SJCRH30 (cell line): ENCODE measurements at regions not wholly inside any gene's neighbourhood (a gene's known extent, or its start where the extent isn't known, plus 50 kb on each side); places are given as distances from the start of the nearest gene placed in this dataset.
A peak's percentile ranks its signal among the peaks of the same experiment; 100 is the strongest.
"Not testable (repeated sequence)": the region's sequence is repeated elsewhere in the genome, so short reads cannot be mapped to it uniquely, and the experiment has no call there.

ENCODE experiments used
- DNase-seq, 2 experiments: peaks; one replicate each; pipeline ENCODE4 v3.0.0-alpha.2; 2015 to 2020
- H3K27ac ChIP-seq: fragments of 250-450 bp; sonication (Bioruptor Pico); 2 replicates; pipeline ENCODE4 v1.5.1; 2020; ENCODE audit warnings: mild to moderate bottlenecking, moderate library complexity
- H3K27me3 ChIP-seq: fragments of 250-450 bp; sonication (Bioruptor Pico); 2 replicates; pipeline ENCODE4 v1.5.1; 2020; ENCODE audit warnings: mild to moderate bottlenecking, moderate library complexity
- H3K36me3 ChIP-seq: fragments of 250-450 bp; sonication (Bioruptor Pico); 2 replicates; pipeline ENCODE4 v1.5.1; 2020; ENCODE audit warnings: mild to moderate bottlenecking, moderate library complexity
- H3K4me1 ChIP-seq: fragments of 250-450 bp; sonication (Bioruptor Pico); 2 replicates; pipeline ENCODE4 v1.5.1; 2020; ENCODE audit warnings: mild to moderate bottlenecking, moderate library complexity
- H3K4me3 ChIP-seq: fragments of 250-450 bp; sonication (Bioruptor Pico); 2 replicates; pipeline ENCODE4 v1.5.1; 2020; ENCODE audit warnings: mild to moderate bottlenecking, moderate library complexity
- H3K9me3 ChIP-seq: fragments of 250-450 bp; sonication (Bioruptor Pico); replicated peaks from 2 replicates; pipeline ENCODE4 v1.5.1; 2020; ENCODE audit warnings: mild to moderate bottlenecking, moderate library complexity

GRCh38 chr3:125831005-125831750, 137.8 kb upstream of the ROPN1B start:
- not testable (repeated sequence) for H3K4me3 ChIP-seq, H3K27ac ChIP-seq, H3K36me3 ChIP-seq, H3K4me1 ChIP-seq, H3K9me3 ChIP-seq, H3K27me3 ChIP-seq, DNase-seq

DNA sequence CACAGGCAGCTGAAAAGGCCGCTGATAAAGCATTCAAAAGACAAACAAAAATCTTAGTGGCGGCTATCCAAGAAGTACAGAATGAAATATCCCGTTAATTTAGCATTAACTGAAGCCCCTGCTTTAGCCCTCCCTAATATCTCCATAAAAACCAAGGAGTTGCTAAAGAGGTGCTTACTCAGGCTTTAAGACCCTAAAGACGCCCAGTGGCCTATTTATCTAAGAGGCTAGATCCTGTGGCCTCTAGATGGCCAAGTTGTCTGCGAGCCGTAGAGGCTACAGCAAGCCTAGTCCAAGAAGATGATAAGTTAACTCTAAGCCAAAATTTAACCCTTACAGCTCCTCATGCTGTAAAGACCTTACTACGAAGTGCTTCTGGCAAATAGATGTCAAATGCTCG, 133.4 kb upstream of the ROPN1B start:
- H3K36me3 ChIP-seq, DNase-seq, H3K27me3 ChIP-seq, H3K9me3 ChIP-seq, H3K4me3 ChIP-seq, H3K27ac ChIP-seq, H3K4me1 ChIP-seq: not testable (repeated sequence)

DNA sequence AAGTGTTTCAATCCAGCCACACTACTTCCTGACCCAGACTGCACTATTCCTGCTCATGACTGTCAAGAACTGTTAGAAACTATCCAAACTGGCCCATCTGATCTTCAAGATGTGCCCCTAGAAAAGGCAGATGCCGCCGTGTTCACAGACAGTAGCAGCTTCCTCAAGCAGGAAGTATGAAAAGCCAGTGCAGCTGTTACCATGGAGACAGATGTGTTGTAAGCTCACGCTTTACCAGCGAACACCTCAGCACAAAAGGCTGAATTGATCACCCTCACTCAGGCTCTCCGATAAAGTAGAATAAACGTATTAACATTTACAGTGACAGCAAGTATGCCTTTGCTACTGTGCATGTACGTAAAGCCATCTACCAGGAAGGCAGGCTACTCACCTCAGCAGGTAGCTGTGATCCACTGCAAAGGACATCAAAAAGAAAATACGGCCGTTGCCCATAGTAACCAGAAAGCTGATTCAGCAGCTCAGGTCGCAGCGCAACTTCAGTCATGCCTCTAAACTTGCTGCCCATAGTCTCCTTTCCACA, 132.9 kb upstream of the ROPN1B start:
- not testable (repeated sequence) for H3K27ac ChIP-seq, H3K27me3 ChIP-seq, H3K4me3 ChIP-seq, H3K9me3 ChIP-seq, H3K4me1 ChIP-seq, H3K36me3 ChIP-seq
- peak; percentile 10 to 20 for DNase-seq

GRCh38 chr3:125836786-125837185, 132.2 kb upstream of the ROPN1B start:
- DNase-seq, H3K4me1 ChIP-seq, H3K4me3 ChIP-seq, H3K9me3 ChIP-seq, H3K36me3 ChIP-seq, H3K27me3 ChIP-seq, H3K27ac ChIP-seq: not testable (repeated sequence)

DNA sequence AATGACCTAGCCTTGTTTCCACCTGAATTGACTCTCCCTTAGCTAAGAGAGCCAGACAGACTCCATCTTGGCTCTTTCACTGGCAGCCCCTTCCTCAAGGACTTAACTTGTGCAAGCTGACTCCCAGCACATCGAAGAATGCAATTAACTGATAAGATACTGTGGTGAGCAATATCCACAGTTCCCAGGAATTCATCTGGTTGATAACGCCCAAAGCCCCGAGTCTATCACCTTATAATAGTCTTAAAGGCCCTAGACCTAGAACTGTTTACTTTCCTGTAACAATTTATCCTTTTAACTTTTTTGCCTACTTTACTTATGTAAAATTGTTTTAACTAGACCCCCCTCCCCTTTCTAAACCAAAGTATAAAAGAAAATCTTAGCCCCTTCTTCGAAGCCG, 130.1 kb upstream of the ROPN1B start:
- not testable (repeated sequence) for H3K9me3 ChIP-seq, H3K27me3 ChIP-seq, H3K36me3 ChIP-seq, H3K4me3 ChIP-seq, H3K27ac ChIP-seq, H3K4me1 ChIP-seq, DNase-seq

DNA sequence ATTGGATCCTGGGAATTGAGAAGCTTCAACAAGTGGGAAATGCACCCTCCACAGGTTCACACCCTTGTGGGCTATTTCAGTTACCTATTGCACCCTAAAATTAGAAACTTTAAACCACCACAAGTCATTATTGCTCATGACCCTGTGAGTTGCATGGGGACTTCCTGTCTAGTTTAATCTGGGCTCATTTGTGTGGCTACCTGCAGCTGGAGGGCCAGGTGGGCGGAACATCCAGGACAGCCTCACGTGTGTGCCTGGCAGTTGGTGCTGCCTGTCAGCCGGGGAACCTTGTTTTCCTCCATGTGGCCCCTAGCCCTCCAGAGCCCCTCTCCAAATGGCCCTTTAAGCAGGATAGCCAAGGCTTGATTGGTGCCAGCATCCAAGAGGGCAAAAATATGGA, 128.5 kb upstream of the ROPN1B start:
- not testable (repeated sequence) for H3K4me1 ChIP-seq, H3K9me3 ChIP-seq, H3K27me3 ChIP-seq, H3K27ac ChIP-seq, H3K36me3 ChIP-seq, H3K4me3 ChIP-seq, DNase-seq

DNA sequence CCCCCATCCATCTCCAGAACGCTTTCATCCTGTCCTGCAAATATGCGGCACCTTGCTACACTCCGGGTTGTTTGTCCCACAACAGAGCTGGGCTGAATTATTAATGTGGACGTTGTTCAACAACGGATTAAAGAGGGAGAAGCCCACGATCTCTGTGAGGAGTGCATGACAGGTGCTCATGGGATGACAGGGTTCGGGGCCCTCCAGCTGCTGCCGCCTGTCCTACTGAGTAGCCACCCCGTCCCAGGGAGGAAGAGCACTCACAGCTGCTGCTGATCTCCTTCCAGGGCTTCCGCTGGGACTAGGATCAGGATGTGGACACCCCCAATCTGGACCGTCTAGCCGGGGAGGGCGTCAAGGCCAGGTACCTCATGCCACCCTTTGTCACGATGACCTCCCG, 121.0 kb upstream of the ROPN1B start:
- H3K36me3 ChIP-seq, H3K4me1 ChIP-seq, H3K27me3 ChIP-seq, H3K9me3 ChIP-seq, H3K4me3 ChIP-seq: not testable (repeated sequence)
- peak overlapping the region; percentile 92 for H3K27ac ChIP-seq
- DNase-seq, result peak; percentile 95 to 97

DNA sequence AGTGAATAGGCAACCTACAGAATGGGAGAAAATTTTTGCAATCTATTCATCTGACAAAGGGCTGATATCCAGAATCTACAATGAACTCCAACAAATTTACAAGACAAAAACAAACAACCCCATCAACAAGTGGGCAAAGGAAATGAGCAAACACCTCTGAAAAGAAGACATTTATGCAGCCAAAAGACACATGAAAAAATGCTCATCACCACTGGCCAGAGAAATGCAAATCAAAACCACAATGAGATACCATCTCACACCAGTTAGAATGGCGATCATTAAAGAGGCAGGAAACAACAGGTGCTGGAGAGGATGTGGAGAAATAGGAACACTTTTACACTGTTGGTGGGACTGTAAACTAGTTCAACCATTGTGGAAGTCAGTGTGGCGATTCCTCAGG, 114.0 kb upstream of the ROPN1B start:
- H3K27ac ChIP-seq, H3K36me3 ChIP-seq, H3K4me1 ChIP-seq, H3K27me3 ChIP-seq, H3K4me3 ChIP-seq: not testable (repeated sequence)
- peaks cover 11% of the 10 kb centered on the region; the same call in 1 of the 2 replicates for H3K9me3 ChIP-seq
- peak; percentile 23 to 26 for DNase-seq

GRCh38 chr3:125860547-125860946, 108.4 kb upstream of the ROPN1B start:
- H3K9me3 ChIP-seq, H3K4me1 ChIP-seq, H3K27ac ChIP-seq, H3K27me3 ChIP-seq, H3K36me3 ChIP-seq, H3K4me3 ChIP-seq: not testable (repeated sequence)
- peak; percentile 11 to 36 for DNase-seq

- H3K27me3 ChIP-seq, H3K4me3 ChIP-seq, H3K36me3 ChIP-seq, H3K9me3 ChIP-seq, DNase-seq, H3K27ac ChIP-seq, H3K4me1 ChIP-seq: not testable (repeated sequence)
Measured at GRCh38 chr3:125862841-125863254, 106.1 kb upstream of the ROPN1B start.

- not testable (repeated sequence) for H3K27ac ChIP-seq, H3K27me3 ChIP-seq, H3K4me1 ChIP-seq, H3K4me3 ChIP-seq, DNase-seq, H3K36me3 ChIP-seq, H3K9me3 ChIP-seq
Measured at GRCh38 chr3:125864532-125864931, 104.4 kb upstream of the ROPN1B start.

DNA sequence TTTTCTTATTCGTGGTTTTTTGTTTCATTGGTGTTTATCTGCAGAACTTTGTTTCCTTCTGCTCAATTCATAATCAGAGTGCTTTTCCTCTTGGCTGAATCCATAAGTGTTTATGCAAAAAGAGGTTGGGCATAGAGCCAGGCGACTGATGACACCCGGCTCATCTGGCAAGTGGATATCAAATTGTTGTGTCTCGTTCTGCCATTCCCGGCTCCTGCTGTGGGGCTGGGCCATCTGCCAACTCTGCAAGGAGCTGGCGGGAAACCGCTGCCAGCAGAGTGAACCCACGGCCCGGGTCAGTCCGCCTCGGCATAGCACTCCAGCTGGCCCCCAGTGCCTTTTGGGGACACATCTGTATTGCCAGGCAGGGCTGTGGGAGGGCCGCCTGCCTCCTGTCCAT, 83.0 kb upstream of the ROPN1B start:
- H3K4me3 ChIP-seq, H3K4me1 ChIP-seq, H3K9me3 ChIP-seq, H3K36me3 ChIP-seq, H3K27me3 ChIP-seq: not testable (repeated sequence)
- H3K27ac ChIP-seq, result peak overlapping the region; percentile 36; the same call in 1 of the 2 replicates
- peak; percentile 89 to 91 for DNase-seq

GRCh38 chr3:125899181-125899580, 69.8 kb upstream of the ROPN1B start:
- not testable (repeated sequence) for H3K27ac ChIP-seq, H3K9me3 ChIP-seq, DNase-seq, H3K27me3 ChIP-seq, H3K4me3 ChIP-seq, H3K4me1 ChIP-seq, H3K36me3 ChIP-seq

DNA sequence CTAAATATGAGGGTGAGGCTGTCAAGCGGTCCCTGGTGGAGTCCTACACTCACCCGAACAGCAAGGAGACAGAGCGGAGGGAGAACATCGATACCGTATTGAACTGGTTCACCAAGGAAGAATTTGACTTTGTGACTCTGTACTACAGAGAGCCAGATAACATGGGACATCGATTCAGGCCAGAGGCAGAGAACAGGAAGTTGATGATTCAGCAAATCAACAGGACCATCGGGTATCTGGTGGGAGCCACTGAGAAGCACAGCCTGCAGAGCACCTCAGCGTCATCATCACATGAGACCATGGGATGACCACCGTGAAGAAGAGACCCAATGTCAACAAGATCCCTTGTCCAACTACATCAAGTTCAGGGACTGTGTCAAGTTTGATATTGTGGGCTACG, 67.5 kb upstream of the ROPN1B start:
- not testable (repeated sequence) for H3K36me3 ChIP-seq, DNase-seq, H3K27ac ChIP-seq, H3K4me1 ChIP-seq, H3K4me3 ChIP-seq, H3K27me3 ChIP-seq, H3K9me3 ChIP-seq

DNA sequence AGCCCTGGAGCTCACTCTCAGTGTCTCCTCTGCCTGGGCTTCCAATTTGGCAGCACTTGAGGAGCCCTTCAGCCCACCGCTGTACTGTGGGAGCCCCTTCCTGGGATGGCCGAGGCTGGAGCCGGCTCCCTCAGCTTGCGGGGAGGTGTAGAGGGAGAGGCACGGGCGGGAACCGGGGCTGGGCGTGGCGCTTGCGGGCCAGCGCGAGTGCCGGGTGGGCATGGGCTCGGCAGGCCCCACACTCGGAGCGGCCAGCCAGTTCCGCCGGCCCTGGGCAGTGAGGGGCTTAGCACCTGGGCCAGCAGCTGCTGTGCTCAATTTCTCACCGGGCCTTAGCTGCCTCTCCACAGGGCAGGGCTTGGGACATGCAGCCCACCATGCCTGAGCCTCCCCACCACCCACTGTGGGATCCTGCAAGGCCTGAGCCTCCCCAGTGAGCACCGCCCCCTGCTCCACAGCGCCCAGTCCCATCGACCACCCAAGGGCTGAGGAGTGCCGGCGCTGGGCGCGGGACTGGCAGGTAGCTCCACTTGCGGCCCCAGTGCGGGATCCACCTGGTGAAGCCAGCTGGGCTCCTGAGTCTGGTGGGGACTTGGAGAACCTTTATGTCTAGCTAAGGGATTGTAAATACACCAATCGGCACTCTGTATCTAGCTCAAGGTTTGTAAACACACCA, 65.1 kb upstream of the ROPN1B start:
- H3K27ac ChIP-seq, H3K9me3 ChIP-seq, H3K27me3 ChIP-seq, H3K4me3 ChIP-seq, H3K4me1 ChIP-seq, H3K36me3 ChIP-seq, DNase-seq: not testable (repeated sequence)

GRCh38 chr3:125907279-125907678, 61.7 kb upstream of the ROPN1B start:
- H3K4me1 ChIP-seq, result peaks cover 13% of the 10 kb centered on the region
- not testable (repeated sequence) for H3K4me3 ChIP-seq, H3K9me3 ChIP-seq, H3K36me3 ChIP-seq, DNase-seq, H3K27ac ChIP-seq, H3K27me3 ChIP-seq
